ENCODE measurements at regions not wholly inside any gene's neighbourhood (a gene's known extent, or its start where the extent isn't known, plus 50 kb on each side); places are given as distances from the start of the nearest gene placed in this dataset.

GRCh38 chr2:223652122-223652521, 50.0 kb upstream of the SCG2 start:
- H3K27ac ChIP-seq (ENCODE audit: poor library complexity, severe bottlenecking) = no peak overlapping the region
- H3K36me3 ChIP-seq (ENCODE audit: low read depth) = no peaks in the 10 kb centered on the region
- DNase-seq (ENCODE audit: low spot score) (no peak), ATAC-seq (ENCODE audit: low read depth) (no peak)
- no peak for TF ChIP-seq CTCF (IDR thresholded peaks at IDR 0.05; ENCODE audit: poor library complexity, severe bottlenecking)
- no peaks in the 10 kb centered on the region for H3K4me1 ChIP-seq (ENCODE audit: insufficient read depth, poor library complexity, severe bottlenecking)
- no peaks in the 10 kb centered on the region for H3K27me3 ChIP-seq (ENCODE audit: insufficient read depth, poor library complexity, severe bottlenecking)
- H3K9me3 ChIP-seq (ENCODE audit: severe bottlenecking) = no peaks in the 10 kb centered on the region
- H3K4me3 ChIP-seq (ENCODE audit: severe bottlenecking) = no peak overlapping the region
